Fibroblast of pulmonary artery (primary cell): ENCODE measurements at regions not wholly inside any gene's neighbourhood (a gene's known extent, or its start where the extent isn't known, plus 50 kb on each side); places are given as distances from the start of the nearest gene placed in this dataset.

Source experiments
- DNase-seq: peaks from one replicate; pipeline ENCODE4 v3.0.0-alpha.2; 2010; ENCODE audit warnings: low read depth
- H3K4me3 ChIP-seq: replicated peaks from 2 replicates; pipeline ENCODE4 v1.5.1; 2011; ENCODE audit warnings: low read depth, mild to moderate bottlenecking, control low read depth, low read length, moderate library complexity
- CTCF ChIP-seq: IDR thresholded peaks from 2 replicates; pipeline ENCODE4 v1.5.1; 2011; ENCODE audit warnings: mild to moderate bottlenecking, control low read depth, low read length, inconsistent platforms; ENCODE audit errors: missing control alignments

- TF ChIP-seq CTCF = no peak
- no peak overlapping the region for H3K4me3 ChIP-seq
- DNase-seq = no peak
Observed at GRCh38 chr16:59289151-59289550, 555.0 kb upstream of the GOT2 start.

- H3K4me3 ChIP-seq = no peak overlapping the region
- TF ChIP-seq CTCF = no peak
- DNase-seq = no peak
Observed at GRCh38 chr16:59274141-59274540, 540.0 kb upstream of the GOT2 start.

- H3K4me3 ChIP-seq = no peak overlapping the region
- no peak for DNase-seq
- TF ChIP-seq CTCF = no peak
Observed at GRCh38 chr16:59263955-59264354, 529.8 kb upstream of the GOT2 start.

- no peak overlapping the region for H3K4me3 ChIP-seq
- DNase-seq = no peak
- no peak for TF ChIP-seq CTCF
Observed at GRCh38 chr16:59260892-59261291, 526.8 kb upstream of the GOT2 start.

- DNase-seq = no peak
- no peak for TF ChIP-seq CTCF
- H3K4me3 ChIP-seq = no peak overlapping the region
Observed at GRCh38 chr16:59259950-59260319, 525.8 kb upstream of the GOT2 start.

GRCh38 chr16:59259074-59259949, 525.2 kb upstream of the GOT2 start:
- no peak for DNase-seq

More at GRCh38 chr16:59259074-59259949, 525.2 kb upstream of the GOT2 start:
- H3K4me3 ChIP-seq = no peak overlapping the region
- TF ChIP-seq CTCF = no peak
